Erythroblast (primary cell): ENCODE measurements at regions not wholly inside any gene's neighbourhood (a gene's known extent, or its start where the extent isn't known, plus 50 kb on each side); places are given as distances from the start of the nearest gene placed in this dataset.

Source experiments
- GATA1 ChIP-seq: IDR thresholded peaks from 2 replicates; pipeline ENCODE4 v1.6.1; 2011; ENCODE audit warnings: low read depth, mild to moderate bottlenecking, control low read depth, low read length, moderate library complexity
- POLR2A ChIP-seq: IDR thresholded peaks from 2 replicates; pipeline ENCODE4 v1.6.1; 2011; ENCODE audit warnings: mild to moderate bottlenecking, low read length

DNA sequence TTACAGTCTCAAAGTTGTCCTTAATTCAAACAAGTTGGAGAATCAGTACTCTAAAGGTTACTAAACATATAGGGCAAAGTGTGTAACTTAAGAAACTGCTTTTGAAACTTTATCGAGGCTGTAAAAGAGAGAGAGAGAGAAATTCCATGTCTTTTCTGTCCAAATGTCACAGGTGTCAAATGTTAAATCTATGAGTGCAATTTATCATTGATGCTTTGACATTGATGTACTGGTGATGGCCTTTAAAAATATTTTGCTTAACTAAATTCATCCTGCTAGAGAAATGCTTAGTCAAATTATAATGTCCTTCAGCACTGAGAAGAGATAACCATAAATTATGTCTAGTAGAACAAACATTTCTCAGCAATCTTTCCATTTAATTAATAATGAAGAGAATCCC lies 1602.1 kb upstream of the TMEFF2 start:
- TF ChIP-seq POLR2A (no peak), GATA1 (no peak)
